Effector memory CD8-positive, alpha-beta T cell (primary cell): ENCODE measurements at regions not wholly inside any gene's neighbourhood (a gene's known extent, or its start where the extent isn't known, plus 50 kb on each side); places are given as distances from the start of the nearest gene placed in this dataset.
"Not testable (repeated sequence)": the region's sequence is repeated elsewhere in the genome, so short reads cannot be mapped to it uniquely, and the experiment has no call there.

ENCODE experiments used
- ATAC-seq: fragments of 150-1000 bp; cut with Tn5 transposase; replicated peaks from 2 replicates; pipeline ENCODE4 v1.10.0; 2021; ENCODE audit warnings: mild to moderate bottlenecking, moderate library complexity
- DNase-seq, 3 experiments: peaks; one replicate each; pipeline ENCODE4 v3.0.0; 2021
- H3K27ac Mint-ChIP-seq, 2 donors: one replicate each; pipeline ENCODE4 v1.8.0; 2022; ENCODE audit warnings: mild to moderate bottlenecking in 2 of 2, mixed read lengths in 2 of 2, moderate library complexity in 2 of 2
- H3K27me3 Mint-ChIP-seq, 2 donors: one replicate each; pipeline ENCODE4 v1.8.0; 2022; ENCODE audit warnings: mixed read lengths in 2 of 2
- H3K36me3 Mint-ChIP-seq: one replicate; pipeline ENCODE4 v1.8.0; 2022; ENCODE audit warnings: mild to moderate bottlenecking, moderate library complexity, mixed read lengths; ENCODE audit not compliant: insufficient read depth
- H3K4me1 Mint-ChIP-seq, 2 donors: one replicate each; pipeline ENCODE4 v1.8.0; 2022; ENCODE audit warnings: low read depth in 2 of 2, mixed read lengths in 2 of 2
- H3K4me3 Mint-ChIP-seq, 2 donors: one replicate each; pipeline ENCODE4 v1.8.0; 2022; ENCODE audit warnings: mild to moderate bottlenecking in 2 of 2, mixed read lengths in 2 of 2, moderate library complexity in 2 of 2
- H3K9me3 Mint-ChIP-seq, 2 donors: one replicate each; pipeline ENCODE4 v1.8.0; 2022; ENCODE audit warnings: mixed read lengths in 2 of 2

DNA sequence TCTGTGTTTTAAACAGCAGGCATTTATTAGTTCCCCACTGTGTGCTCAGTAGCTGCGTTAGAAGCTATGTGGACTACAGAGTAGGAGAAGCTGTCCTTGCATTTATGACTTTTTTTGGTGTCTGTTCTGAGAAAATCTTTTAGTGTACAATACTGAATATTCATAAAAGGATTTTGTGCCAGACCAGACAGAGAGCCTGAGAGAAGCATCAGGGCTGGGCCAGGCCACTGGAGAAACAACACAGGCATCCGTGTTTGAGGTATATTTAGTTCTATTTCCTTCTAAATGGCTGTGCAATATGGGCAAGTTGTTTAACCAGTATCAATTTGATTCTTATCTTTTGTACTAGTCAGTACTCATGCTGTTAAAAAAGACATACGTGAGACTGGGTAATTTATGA lies 182.8 kb downstream of the SH2D4B start:
- H3K4me1 Mint-ChIP-seq, result no peaks in the 10 kb centered on the region
- no peak overlapping the region for H3K4me3 Mint-ChIP-seq
- H3K9me3 Mint-ChIP-seq, result no peaks in the 10 kb centered on the region
- no peak for ATAC-seq
- DNase-seq, result no peak
- peaks cover 10 to 13% of the 10 kb centered on the region in 2 donors for H3K27me3 Mint-ChIP-seq
- no peaks in the 10 kb centered on the region for H3K36me3 Mint-ChIP-seq
- H3K27ac Mint-ChIP-seq, result no peak overlapping the region

GRCh38 chr10:80728354-80728753 lies 190.7 kb downstream of the SH2D4B start:
- not testable (repeated sequence) for H3K27ac Mint-ChIP-seq, ATAC-seq, H3K36me3 Mint-ChIP-seq, H3K4me3 Mint-ChIP-seq, H3K9me3 Mint-ChIP-seq, DNase-seq, H3K4me1 Mint-ChIP-seq
- peaks cover 20 to 44% of the 10 kb centered on the region in 2 donors for H3K27me3 Mint-ChIP-seq

- H3K27ac Mint-ChIP-seq, result no peak overlapping the region
- no peak for DNase-seq
- H3K27me3 Mint-ChIP-seq, result peaks cover 24 to 44% of the 10 kb centered on the region in 2 donors
- no peaks in the 10 kb centered on the region for H3K9me3 Mint-ChIP-seq
- H3K4me3 Mint-ChIP-seq, result no peak overlapping the region
- no peaks in the 10 kb centered on the region for H3K36me3 Mint-ChIP-seq
- H3K4me1 Mint-ChIP-seq, result no peaks in the 10 kb centered on the region
- no peak for ATAC-seq
Observed at GRCh38 chr10:80729896-80730295, 192.2 kb downstream of the SH2D4B start.

DNA sequence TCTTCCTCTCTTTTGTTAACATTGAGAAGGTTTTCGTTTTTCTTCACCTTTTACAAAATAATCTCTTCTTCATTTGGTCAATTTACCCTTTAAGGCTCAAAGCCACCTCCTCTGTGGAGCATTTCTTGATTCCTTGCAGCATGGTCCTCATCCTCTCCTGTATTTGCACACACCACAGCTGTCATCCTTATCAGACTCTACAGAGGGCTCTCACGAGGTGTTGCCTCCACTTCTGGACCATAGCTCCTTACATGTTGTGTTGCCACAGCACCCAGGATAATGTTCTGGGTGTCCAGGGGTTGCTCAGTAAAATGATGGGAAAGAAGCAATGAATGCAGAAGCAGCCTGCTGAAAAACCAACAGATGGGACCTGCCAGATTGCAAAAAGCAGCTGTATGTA lies 192.8 kb downstream of the SH2D4B start:
- Mint-ChIP-seq H3K27ac (no peak overlapping the region), H3K4me1 (no peaks in the 10 kb centered on the region)

GRCh38 chr10:80734589-80734988 lies 196.9 kb downstream of the SH2D4B start:
- Mint-ChIP-seq H3K27me3 (peaks cover 24 to 32% of the 10 kb centered on the region in 2 donors), H3K36me3 (no peaks in the 10 kb centered on the region), H3K4me3 (no peak overlapping the region), H3K9me3 (peaks cover 0 to 2% of the 10 kb centered on the region in 2 donors), H3K27ac (no peak overlapping the region), H3K4me1 (no peaks in the 10 kb centered on the region)
- ATAC-seq, result no peak
- DNase-seq, result no peak

More for the DNA sequence above, 192.8 kb downstream of the SH2D4B start:
- H3K27me3 Mint-ChIP-seq, result peaks cover 24 to 44% of the 10 kb centered on the region in 2 donors
- H3K9me3 Mint-ChIP-seq, result no peaks in the 10 kb centered on the region
- DNase-seq (no peak), ATAC-seq (no peak)
- H3K4me3 Mint-ChIP-seq, result no peak overlapping the region
- H3K36me3 Mint-ChIP-seq, result no peaks in the 10 kb centered on the region

- H3K9me3 Mint-ChIP-seq, result peaks cover 0 to 2% of the 10 kb centered on the region in 2 donors
- ATAC-seq, result no peak
- DNase-seq, result no peak
- no peak overlapping the region for H3K27ac Mint-ChIP-seq
- H3K27me3 Mint-ChIP-seq, result peaks cover 27 to 28% of the 10 kb centered on the region in 2 donors
- no peaks in the 10 kb centered on the region for H3K4me1 Mint-ChIP-seq
- no peaks in the 10 kb centered on the region for H3K36me3 Mint-ChIP-seq
- no peak overlapping the region for H3K4me3 Mint-ChIP-seq
Observed at GRCh38 chr10:80737209-80737608, 199.5 kb downstream of the SH2D4B start.

DNA sequence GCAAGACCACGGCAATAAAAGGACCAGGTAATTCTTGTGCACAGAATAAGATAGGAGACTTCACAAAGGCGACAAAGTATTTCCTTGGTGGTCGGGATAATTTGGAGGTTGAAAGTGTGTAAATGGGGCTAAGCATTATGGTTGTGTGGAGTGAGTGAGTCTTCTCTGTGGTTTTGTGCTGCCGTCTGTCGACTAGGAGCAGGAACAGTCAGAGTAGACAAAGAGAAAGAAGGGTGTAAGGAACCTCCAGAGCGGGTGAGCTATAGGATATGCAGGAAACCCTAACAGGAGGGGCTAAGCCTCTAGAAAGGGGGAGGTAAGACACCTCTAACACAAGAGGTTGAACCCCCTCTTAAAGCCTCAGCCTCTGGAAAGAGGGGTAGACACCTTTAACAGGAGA lies 201.6 kb downstream of the SH2D4B start:
- ATAC-seq (no peak), DNase-seq (no peak)
- Mint-ChIP-seq H3K4me1 (no peaks in the 10 kb centered on the region), H3K27ac (no peak overlapping the region), H3K36me3 (no peaks in the 10 kb centered on the region), H3K4me3 (no peak overlapping the region), H3K9me3 (peaks cover 0 to 2% of the 10 kb centered on the region in 2 donors), H3K27me3 (peaks cover 25 to 30% of the 10 kb centered on the region in 2 donors)

DNA sequence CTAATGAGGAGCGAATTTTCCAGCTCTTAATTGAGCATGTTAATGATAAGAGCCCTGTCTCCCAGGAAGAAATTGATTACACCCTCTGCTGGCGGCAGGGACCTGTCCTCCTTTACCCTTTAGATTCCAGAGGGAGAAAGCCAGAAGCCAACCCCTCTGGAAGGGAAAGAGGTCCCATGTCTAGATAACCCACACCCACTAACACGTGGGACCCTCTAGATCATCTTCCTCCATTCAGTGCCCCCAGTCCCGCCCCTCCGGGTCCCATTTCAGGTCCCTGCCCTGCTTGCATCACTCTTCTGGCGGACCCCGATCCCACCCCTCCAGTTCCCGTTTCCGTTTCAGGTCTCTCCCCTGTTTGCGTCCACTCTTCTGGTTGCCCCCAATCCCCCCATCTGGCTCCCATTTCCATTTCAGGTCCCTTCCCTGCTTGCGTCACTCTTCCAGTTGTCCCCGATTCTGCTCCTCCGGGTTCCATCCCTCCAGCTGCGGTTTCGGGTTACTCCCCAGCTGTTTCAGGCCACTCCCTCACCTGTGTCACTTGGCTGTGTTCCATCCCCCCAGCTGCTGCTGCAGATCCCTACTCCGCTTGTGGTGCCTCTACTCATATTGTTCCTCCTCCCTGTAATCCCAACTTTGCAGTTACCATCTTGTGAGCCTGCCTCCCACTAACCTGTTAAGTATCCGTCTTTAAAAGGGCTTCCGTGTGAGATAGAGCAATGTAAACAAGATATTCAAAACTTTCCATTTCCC lies 202.4 kb downstream of the SH2D4B start:
- Mint-ChIP-seq H3K27ac (no peak overlapping the region), H3K4me1 (no peaks in the 10 kb centered on the region), H3K36me3 (no peaks in the 10 kb centered on the region), H3K27me3 (peaks cover 25 to 30% of the 10 kb centered on the region in 2 donors), H3K4me3 (no peak overlapping the region), H3K9me3 (peaks cover 0 to 2% of the 10 kb centered on the region in 2 donors)
- no peak for ATAC-seq
- DNase-seq, result no peak

GRCh38 chr10:80741278-80741677 lies 203.6 kb downstream of the SH2D4B start:
- Mint-ChIP-seq H3K9me3 (peaks cover 0 to 2% of the 10 kb centered on the region in 2 donors), H3K36me3 (no peaks in the 10 kb centered on the region), H3K27me3 (peaks cover 24 to 25% of the 10 kb centered on the region in 2 donors), H3K4me1 (no peaks in the 10 kb centered on the region), H3K27ac (no peak overlapping the region), H3K4me3 (no peak overlapping the region)
- DNase-seq (no peak), ATAC-seq (no peak)

DNA sequence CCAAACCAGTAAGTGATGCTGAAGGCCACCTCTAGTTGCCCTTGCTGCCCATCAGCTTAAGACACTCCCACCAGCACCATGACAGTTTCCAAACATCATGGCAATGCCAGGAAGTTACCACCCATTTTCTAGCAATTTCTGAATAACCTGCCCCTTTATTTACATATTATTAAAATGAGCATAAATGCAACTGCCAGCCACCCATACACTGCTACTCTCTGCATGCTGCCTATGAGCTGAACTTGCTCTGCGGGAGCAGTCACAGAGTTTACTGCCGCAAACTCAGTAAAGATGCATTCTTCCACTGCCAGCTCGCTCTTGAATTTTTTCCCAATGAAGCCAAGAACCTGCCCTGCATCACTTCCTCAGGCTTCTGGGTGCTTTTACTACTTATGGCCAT lies 212.6 kb downstream of the SH2D4B start:
- Mint-ChIP-seq H3K27me3 (peaks cover 7 to 10% of the 10 kb centered on the region in 2 donors), H3K4me1 (no peaks in the 10 kb centered on the region), H3K4me3 (no peak overlapping the region), H3K9me3 (peaks cover 0 to 7% of the 10 kb centered on the region in 2 donors), H3K36me3 (no peaks in the 10 kb centered on the region), H3K27ac (no peak overlapping the region)
- DNase-seq, result no peak
- no peak for ATAC-seq

DNA sequence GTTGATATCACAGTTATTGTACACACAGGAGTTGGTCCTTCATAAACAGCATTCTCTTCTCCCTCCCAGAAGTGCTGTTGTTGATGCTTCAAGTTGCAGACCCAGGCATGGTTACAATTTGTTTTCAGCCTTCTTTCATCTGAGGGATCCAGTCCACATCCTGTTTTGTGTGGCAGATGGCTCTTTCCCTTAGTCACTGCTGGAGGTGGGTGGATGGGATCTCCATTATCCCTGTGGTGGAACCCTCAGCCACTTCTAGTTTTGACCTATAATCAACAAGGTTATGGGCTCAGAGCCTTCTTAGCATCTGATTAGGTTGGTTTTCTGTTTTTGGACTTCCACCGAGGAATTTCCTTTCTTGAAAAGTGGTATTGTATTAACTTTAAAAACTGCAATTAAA lies 214.2 kb downstream of the SH2D4B start:
- DNase-seq (no peak), ATAC-seq (no peak)
- H3K4me1 Mint-ChIP-seq, result no peaks in the 10 kb centered on the region
- H3K27ac Mint-ChIP-seq, result no peak overlapping the region
- no peak overlapping the region for H3K4me3 Mint-ChIP-seq
- H3K27me3 Mint-ChIP-seq, result peaks cover 10 to 14% of the 10 kb centered on the region in 2 donors
- H3K36me3 Mint-ChIP-seq, result no peaks in the 10 kb centered on the region
- H3K9me3 Mint-ChIP-seq, result peaks cover 0 to 7% of the 10 kb centered on the region in 2 donors

GRCh38 chr10:80753612-80754011 lies 215.9 kb downstream of the SH2D4B start:
- Mint-ChIP-seq H3K4me3 (no peak overlapping the region), H3K36me3 (no peaks in the 10 kb centered on the region), H3K9me3 (peaks cover 0 to 7% of the 10 kb centered on the region in 2 donors), H3K4me1 (no peaks in the 10 kb centered on the region), H3K27me3 (peaks cover 10 to 17% of the 10 kb centered on the region in 2 donors), H3K27ac (no peak overlapping the region)
- no peak for DNase-seq
- ATAC-seq, result no peak

GRCh38 chr10:80755893-80756292 lies 218.2 kb downstream of the SH2D4B start:
- Mint-ChIP-seq H3K36me3 (no peaks in the 10 kb centered on the region), H3K4me3 (no peak overlapping the region), H3K27ac (no peak overlapping the region), H3K27me3 (peaks cover 10 to 17% of the 10 kb centered on the region in 2 donors), H3K4me1 (no peaks in the 10 kb centered on the region), H3K9me3 (peaks cover 0 to 7% of the 10 kb centered on the region in 2 donors)
- DNase-seq (no peak), ATAC-seq (no peak)

GRCh38 chr10:80759693-80760092 lies 222.0 kb downstream of the SH2D4B start:
- no peak for ATAC-seq

More at GRCh38 chr10:80759693-80760092, 222.0 kb downstream of the SH2D4B start:
- DNase-seq, result no peak
- Mint-ChIP-seq H3K27me3 (peaks cover 0 to 10% of the 10 kb centered on the region in 2 donors), H3K27ac (no peak overlapping the region), H3K4me3 (no peak overlapping the region), H3K4me1 (no peaks in the 10 kb centered on the region), H3K9me3 (no peaks in the 10 kb centered on the region), H3K36me3 (no peaks in the 10 kb centered on the region)
